PC-9 (cell line): ENCODE measurements at regions not wholly inside any gene's neighbourhood (a gene's known extent, or its start where the extent isn't known, plus 50 kb on each side); places are given as distances from the start of the nearest gene placed in this dataset.

ENCODE experiments used
- CTCF ChIP-seq: fragments of 200-600 bp; sonication (generic); conservative IDR thresholded peaks from 2 replicates; pipeline ENCODE4 v1.6.1; 2017; ENCODE audit warnings: mixed run types, antibody characterized with exemption, mild to moderate bottlenecking, moderate library complexity
- EZH2 ChIP-seq: fragments of 200-600 bp; sonication (generic); IDR thresholded peaks from 2 replicates; pipeline ENCODE4 v1.8.0; 2017; ENCODE audit warnings: antibody characterized with exemption, low read depth

GRCh38 chr4:55729351-55730279, 90.0 kb upstream of the EXOC1L start:
- TF ChIP-seq CTCF (no peak), EZH2 (no peak)
